Suppressor macrophage treated with lipopolysaccharide for 4 hours (primary cell): ENCODE measurements at regions not wholly inside any gene's neighbourhood (a gene's known extent, or its start where the extent isn't known, plus 50 kb on each side); places are given as distances from the start of the nearest gene placed in this dataset.

Source experiments
- DNase-seq: peaks from one replicate; pipeline ENCODE4 v3.0.0-alpha.2; 2020

- DNase-seq = no peak
Observed at GRCh38 chr16:50992350-50993032, 158.6 kb downstream of the SALL1 start.

- DNase-seq = no peak
Observed at GRCh38 chr16:50991436-50991835, 159.6 kb downstream of the SALL1 start.

- no peak for DNase-seq
Observed at GRCh38 chr16:50991006-50991405, 160.1 kb downstream of the SALL1 start.

GRCh38 chr16:50989047-50989446 lies 162.0 kb downstream of the SALL1 start:
- no peak for DNase-seq

- DNase-seq = no peak
Observed at GRCh38 chr16:50988441-50988840, 162.6 kb downstream of the SALL1 start.

GRCh38 chr16:50986453-50986852 lies 164.6 kb downstream of the SALL1 start:
- DNase-seq = no peak

GRCh38 chr16:50985733-50986132 lies 165.3 kb downstream of the SALL1 start:
- DNase-seq = no peak

- DNase-seq = no peak
Observed at GRCh38 chr16:50984688-50985087, 166.4 kb downstream of the SALL1 start.

GRCh38 chr16:50982808-50983207 lies 168.3 kb downstream of the SALL1 start:
- DNase-seq = no peak

- DNase-seq = no peak
Observed at GRCh38 chr16:50981951-50982350, 169.1 kb downstream of the SALL1 start.

- no peak for DNase-seq
Observed at GRCh38 chr16:50980666-50981065, 170.4 kb downstream of the SALL1 start.

GRCh38 chr16:50979806-50980620 lies 171.1 kb downstream of the SALL1 start:
- DNase-seq = no peak

GRCh38 chr16:50977138-50977537 lies 173.9 kb downstream of the SALL1 start:
- no peak for DNase-seq

GRCh38 chr16:50974438-50975036 lies 176.5 kb downstream of the SALL1 start:
- DNase-seq = no peak

GRCh38 chr16:50972876-50973275 lies 178.2 kb downstream of the SALL1 start:
- DNase-seq = no peak

GRCh38 chr16:50970281-50970680 lies 180.8 kb downstream of the SALL1 start:
- no peak for DNase-seq

- DNase-seq = no peak
Observed at GRCh38 chr16:50967827-50968612, 183.1 kb downstream of the SALL1 start.

GRCh38 chr16:50964491-50964890 lies 186.6 kb downstream of the SALL1 start:
- DNase-seq = no peak

GRCh38 chr16:50961952-50962351 lies 189.1 kb downstream of the SALL1 start:
- DNase-seq = no peak

GRCh38 chr16:50960517-50961202 lies 190.4 kb downstream of the SALL1 start:
- DNase-seq = no peak

- DNase-seq = no peak
Observed at GRCh38 chr16:50957056-50957455, 194.0 kb downstream of the SALL1 start.

GRCh38 chr16:50956637-50957036 lies 194.4 kb downstream of the SALL1 start:
- no peak for DNase-seq

GRCh38 chr16:50955311-50955710 lies 195.8 kb downstream of the SALL1 start:
- no peak for DNase-seq
